Testis (tissue), 2 donors: ENCODE measurements at regions not wholly inside any gene's neighbourhood (a gene's known extent, or its start where the extent isn't known, plus 50 kb on each side); places are given as distances from the start of the nearest gene placed in this dataset.

Experiments used
- POLR2A ChIP-seq: fragments of 450-650 bp; IDR thresholded peaks from one replicate; pipeline ENCODE4 v1.6.1; 2017; ENCODE audit warnings: antibody characterized with exemption, mild to moderate bottlenecking, moderate library complexity
- TF ChIP-seq, protein P1 (sequence below), 3 experiments: fragments of 450-650 bp in 2 of 3; fragments of 200-600 bp in 1 of 3; sonication (generic) in 1 of 3; IDR thresholded peaks; one replicate each; pipeline ENCODE4 v1.5.1; 2016 to 2019; ENCODE audit warnings: antibody characterized with exemption in 3 of 3, mild to moderate bottlenecking in 2 of 3, moderate library complexity in 1 of 3

GRCh38 chr5:108688485-108688884 lies 59.2 kb upstream of the FER start:
- TF ChIP-seq, protein P1, sequence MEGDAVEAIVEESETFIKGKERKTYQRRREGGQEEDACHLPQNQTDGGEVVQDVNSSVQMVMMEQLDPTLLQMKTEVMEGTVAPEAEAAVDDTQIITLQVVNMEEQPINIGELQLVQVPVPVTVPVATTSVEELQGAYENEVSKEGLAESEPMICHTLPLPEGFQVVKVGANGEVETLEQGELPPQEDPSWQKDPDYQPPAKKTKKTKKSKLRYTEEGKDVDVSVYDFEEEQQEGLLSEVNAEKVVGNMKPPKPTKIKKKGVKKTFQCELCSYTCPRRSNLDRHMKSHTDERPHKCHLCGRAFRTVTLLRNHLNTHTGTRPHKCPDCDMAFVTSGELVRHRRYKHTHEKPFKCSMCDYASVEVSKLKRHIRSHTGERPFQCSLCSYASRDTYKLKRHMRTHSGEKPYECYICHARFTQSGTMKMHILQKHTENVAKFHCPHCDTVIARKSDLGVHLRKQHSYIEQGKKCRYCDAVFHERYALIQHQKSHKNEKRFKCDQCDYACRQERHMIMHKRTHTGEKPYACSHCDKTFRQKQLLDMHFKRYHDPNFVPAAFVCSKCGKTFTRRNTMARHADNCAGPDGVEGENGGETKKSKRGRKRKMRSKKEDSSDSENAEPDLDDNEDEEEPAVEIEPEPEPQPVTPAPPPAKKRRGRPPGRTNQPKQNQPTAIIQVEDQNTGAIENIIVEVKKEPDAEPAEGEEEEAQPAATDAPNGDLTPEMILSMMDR (IDR thresholded peaks at IDR 0.05) = no peak
- no peak for TF ChIP-seq POLR2A
